H9 (cell line): ENCODE measurements at regions not wholly inside any gene's neighbourhood (a gene's known extent, or its start where the extent isn't known, plus 50 kb on each side); places are given as distances from the start of the nearest gene placed in this dataset.

Source experiments
- DNase-seq: peaks from one replicate; pipeline ENCODE4 v3.0.0-alpha.2; 2017
- H2AFZ ChIP-seq: one replicate; pipeline ENCODE4 v1.6.1; 2013; ENCODE audit warnings: mild to moderate bottlenecking, low read length, control low read depth, moderate library complexity
- H2AK5ac ChIP-seq: 2 replicates; pipeline ENCODE4 v1.6.1; 2013; ENCODE audit warnings: low read length, control low read depth, mixed read lengths; ENCODE audit not compliant: insufficient read length
- H2BK120ac ChIP-seq: one replicate; pipeline ENCODE4 v1.6.1; 2013; ENCODE audit warnings: low read depth, mild to moderate bottlenecking, low read length, control low read depth, inconsistent platforms; ENCODE audit not compliant: poor library complexity, severe bottlenecking
- H2BK12ac ChIP-seq: 2 replicates; pipeline ENCODE4 v1.6.1; 2013; ENCODE audit warnings: low read length, control low read depth, mixed read lengths, low read depth; ENCODE audit not compliant: insufficient read length
- H2BK15ac ChIP-seq: 2 replicates; pipeline ENCODE4 v1.6.1; 2013; ENCODE audit warnings: low read depth, low read length, control low read depth
- H2BK20ac ChIP-seq: one replicate; pipeline ENCODE4 v1.6.1; 2013; ENCODE audit warnings: low read depth, mild to moderate bottlenecking, low read length, control low read depth, inconsistent platforms; ENCODE audit not compliant: poor library complexity, severe bottlenecking
- H2BK5ac ChIP-seq: 2 replicates; pipeline ENCODE4 v1.6.1; 2013; ENCODE audit warnings: low read length, control low read depth, mixed read lengths; ENCODE audit not compliant: insufficient read length
- H3K14ac ChIP-seq: 2 replicates; pipeline ENCODE4 v1.6.1; 2013; ENCODE audit warnings: low read length, control low read depth; ENCODE audit not compliant: insufficient read depth
- H3K18ac ChIP-seq: 2 replicates; pipeline ENCODE4 v1.6.1; 2013; ENCODE audit warnings: low read depth, mild to moderate bottlenecking, mixed read lengths, low read length, control low read depth; ENCODE audit not compliant: insufficient read length
- H3K23ac ChIP-seq: 2 replicates; pipeline ENCODE4 v1.6.1; 2013; ENCODE audit warnings: low read length, control low read depth, mixed read lengths, low read depth; ENCODE audit not compliant: insufficient read length
- H3K23me2 ChIP-seq: 2 replicates; pipeline ENCODE4 v1.6.1; 2013; ENCODE audit warnings: low read depth, mild to moderate bottlenecking, mixed read lengths, low read length, control low read depth; ENCODE audit not compliant: insufficient read length, poor library complexity, severe bottlenecking
- H3K27ac ChIP-seq: 2 replicates; pipeline ENCODE4 v1.5.1; 2013; ENCODE audit warnings: low read length, control low read depth, mixed read lengths, low read depth; ENCODE audit not compliant: insufficient read length
- H3K27me3 ChIP-seq: 2 replicates; pipeline ENCODE4 v1.6.1; 2013; ENCODE audit warnings: low read length, control low read depth, inconsistent platforms; ENCODE audit not compliant: insufficient read depth
- H3K4ac ChIP-seq: 2 replicates; pipeline ENCODE4 v1.6.1; 2013; ENCODE audit warnings: low read depth, mild to moderate bottlenecking, control low read depth, inconsistent platforms, low read length, moderate library complexity
- H3K4me1 ChIP-seq: 2 replicates; pipeline ENCODE4 v1.6.1; 2013; ENCODE audit warnings: low read length, control low read depth, inconsistent platforms; ENCODE audit not compliant: insufficient read depth
- H3K4me2 ChIP-seq: 2 replicates; pipeline ENCODE4 v1.6.1; 2013; ENCODE audit warnings: low read length, control low read depth, mixed read lengths; ENCODE audit not compliant: insufficient read length, insufficient read depth
- H3K56ac ChIP-seq: 2 replicates; pipeline ENCODE4 v1.6.1; 2013; ENCODE audit warnings: low read depth, mild to moderate bottlenecking, mixed read lengths, low read length, control low read depth; ENCODE audit not compliant: insufficient read length
- H3K79me1 ChIP-seq: 2 replicates; pipeline ENCODE4 v1.6.1; 2013; ENCODE audit warnings: low read depth, mild to moderate bottlenecking, moderate library complexity, low read length, control low read depth, inconsistent platforms; ENCODE audit not compliant: insufficient read depth, poor library complexity, severe bottlenecking
- H3K79me2 ChIP-seq: 2 replicates; pipeline ENCODE4 v1.6.1; 2013; ENCODE audit warnings: low read length, control low read depth, inconsistent platforms; ENCODE audit not compliant: insufficient read depth
- H3K9ac ChIP-seq: 2 replicates; pipeline ENCODE4 v1.6.1; 2013; ENCODE audit warnings: low read length, control low read depth, mixed read lengths; ENCODE audit not compliant: insufficient read length; ENCODE audit errors: extremely low read depth
- H3K9me3 ChIP-seq: one replicate; pipeline ENCODE4 v1.6.1; 2013; ENCODE audit warnings: low read depth, low read length, inconsistent platforms; ENCODE audit not compliant: control insufficient read depth
- H3T11ph ChIP-seq: one replicate; pipeline ENCODE4 v1.6.1; 2013; ENCODE audit warnings: mild to moderate bottlenecking, low read length, control low read depth, inconsistent platforms
- H4K20me1 ChIP-seq: one replicate; pipeline ENCODE4 v1.6.1; 2013; ENCODE audit not compliant: control insufficient read depth, insufficient read length, insufficient read depth
- H4K5ac ChIP-seq: 2 replicates; pipeline ENCODE4 v1.6.1; 2013; ENCODE audit warnings: low read depth, mild to moderate bottlenecking, mixed read lengths, low read length, control low read depth; ENCODE audit not compliant: insufficient read length
- H4K8ac ChIP-seq: replicated peaks from 2 replicates; pipeline ENCODE4 v1.6.1; 2013; ENCODE audit warnings: low read length, control low read depth, mixed read lengths, low read depth; ENCODE audit not compliant: insufficient read length
- H4K91ac ChIP-seq: 2 replicates; pipeline ENCODE4 v1.6.1; 2013; ENCODE audit warnings: low read depth, mild to moderate bottlenecking, moderate library complexity, mixed read lengths, low read length, control low read depth; ENCODE audit not compliant: insufficient read length
- H3K27ac Mint-ChIP-seq, 3 experiments: 2 replicates in 2 of 3; 3 replicates in 1 of 3; pipeline ENCODE4 v1.8.0; 2020 to 2021; ENCODE audit warnings: mixed read lengths in 3 of 3, mild to moderate bottlenecking in 1 of 3, moderate library complexity in 1 of 3
- H3K27me3 Mint-ChIP-seq: 2 replicates; pipeline ENCODE4 v1.8.0; 2021; ENCODE audit warnings: low read depth, mild to moderate bottlenecking, moderate library complexity, mixed read lengths
- H3K36me3 Mint-ChIP-seq, 3 experiments: 2 replicates in 2 of 3; 3 replicates in 1 of 3; pipeline ENCODE4 v1.8.0; 2020 to 2021; ENCODE audit warnings: low read depth in 3 of 3, mixed read lengths in 3 of 3; ENCODE audit not compliant: insufficient read depth in 1 of 3
- H3K4me1 Mint-ChIP-seq, 2 experiments: 2 replicates each; pipeline ENCODE4 v1.8.0; 2020; ENCODE audit warnings: mixed read lengths in 2 of 2
- H3K4me3 Mint-ChIP-seq, 2 experiments: 2 replicates in 1 of 2; 3 replicates in 1 of 2; pipeline ENCODE4 v1.8.0; 2020 to 2021; ENCODE audit warnings: mild to moderate bottlenecking in 2 of 2, mixed read lengths in 2 of 2, moderate library complexity in 1 of 2
- H3K9me3 Mint-ChIP-seq, 2 experiments: 2 replicates in 1 of 2; 3 replicates in 1 of 2; pipeline ENCODE4 v1.8.0; 2020; ENCODE audit warnings: mild to moderate bottlenecking in 2 of 2, mixed read lengths in 2 of 2, moderate library complexity in 1 of 2
- WGBS: extraction: QIAGEN DNeasy Blood & Tissue Kit; methylation state at CpG from one replicate; pipeline ENCODE4 v1.1.7; 2013; ENCODE audit warnings: missing lambda C conversion rate, low lambda C conversion rate, mixed read lengths; ENCODE audit not compliant: insufficient read length; ENCODE audit errors: extremely low coverage; 5-methylcytosine and 5-hydroxymethylcytosine counted together
- TF ChIP-seq, protein P1 (sequence below): fragments of 200-600 bp; sonication (generic); conservative IDR thresholded peaks from 3 replicates; pipeline ENCODE4 v1.8.0; 2021; ENCODE audit warnings: antibody characterized with exemption, mild to moderate bottlenecking

DNA sequence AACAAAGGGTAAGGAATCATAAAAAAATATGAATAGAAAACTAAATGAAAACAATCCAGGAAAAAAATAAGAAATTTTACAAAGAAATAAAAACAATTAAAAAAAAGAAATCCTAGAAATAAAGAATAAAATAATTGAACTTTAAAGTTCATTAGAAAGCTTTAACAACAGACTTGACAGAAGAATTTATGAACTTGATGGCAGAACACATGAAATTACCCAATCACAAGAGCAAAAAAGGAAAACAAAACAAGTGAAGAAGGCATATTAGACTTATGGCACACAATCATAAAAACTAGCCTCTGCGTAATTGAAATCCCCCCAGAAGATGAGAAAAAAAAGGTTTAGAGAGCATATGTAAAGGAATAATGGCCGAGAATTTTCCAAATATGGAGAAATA is 802.5 kb upstream of the B3GALT2 start:
- Histone ChIP-seq H2BK20ac (no peak overlapping the region), H2BK15ac (no peak overlapping the region), H3K4ac (no peak overlapping the region), H4K20me1 (no peaks in the 10 kb centered on the region), H3T11ph (no peak overlapping the region), H3K23ac (no peak overlapping the region), H2BK12ac (no peak overlapping the region), H3K27ac (no peak overlapping the region), H3K14ac (no peak overlapping the region), H2AFZ (no peak overlapping the region), H3K18ac (no peak overlapping the region), H3K56ac (no peak overlapping the region), H3K9me3 (no peaks in the 10 kb centered on the region), H2BK5ac (no peak overlapping the region), H3K4me1 (no peaks in the 10 kb centered on the region), H4K91ac (no peak overlapping the region), H3K9ac (no peak overlapping the region), H2AK5ac (no peak overlapping the region), H4K8ac (no peak overlapping the region), H2BK120ac (no peak overlapping the region), H3K27me3 (no peaks in the 10 kb centered on the region), H4K5ac (no peak overlapping the region), H3K79me1 (no peaks in the 10 kb centered on the region), H3K23me2 (no peaks in the 10 kb centered on the region), H3K79me2 (no peaks in the 10 kb centered on the region), H3K4me2 (no peak overlapping the region)
- Mint-ChIP-seq H3K36me3 (peaks cover 8 to 30% (median 12%) of the 10 kb centered on the region in 3 experiments), H3K4me3 (no peak overlapping the region), H3K27ac (no peak overlapping the region), H3K27me3 (no peaks in the 10 kb centered on the region), H3K9me3 (peaks cover 23 to 33% of the 10 kb centered on the region in 2 experiments), H3K4me1 (no peaks in the 10 kb centered on the region)
- no CpG with 5 or more reads among the region's 2 CpGs for WGBS
- TF ChIP-seq, protein P1, sequence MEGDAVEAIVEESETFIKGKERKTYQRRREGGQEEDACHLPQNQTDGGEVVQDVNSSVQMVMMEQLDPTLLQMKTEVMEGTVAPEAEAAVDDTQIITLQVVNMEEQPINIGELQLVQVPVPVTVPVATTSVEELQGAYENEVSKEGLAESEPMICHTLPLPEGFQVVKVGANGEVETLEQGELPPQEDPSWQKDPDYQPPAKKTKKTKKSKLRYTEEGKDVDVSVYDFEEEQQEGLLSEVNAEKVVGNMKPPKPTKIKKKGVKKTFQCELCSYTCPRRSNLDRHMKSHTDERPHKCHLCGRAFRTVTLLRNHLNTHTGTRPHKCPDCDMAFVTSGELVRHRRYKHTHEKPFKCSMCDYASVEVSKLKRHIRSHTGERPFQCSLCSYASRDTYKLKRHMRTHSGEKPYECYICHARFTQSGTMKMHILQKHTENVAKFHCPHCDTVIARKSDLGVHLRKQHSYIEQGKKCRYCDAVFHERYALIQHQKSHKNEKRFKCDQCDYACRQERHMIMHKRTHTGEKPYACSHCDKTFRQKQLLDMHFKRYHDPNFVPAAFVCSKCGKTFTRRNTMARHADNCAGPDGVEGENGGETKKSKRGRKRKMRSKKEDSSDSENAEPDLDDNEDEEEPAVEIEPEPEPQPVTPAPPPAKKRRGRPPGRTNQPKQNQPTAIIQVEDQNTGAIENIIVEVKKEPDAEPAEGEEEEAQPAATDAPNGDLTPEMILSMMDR: no peak
- no peak for DNase-seq
